ENCODE measurements at regions not wholly inside any gene's neighbourhood (a gene's known extent, or its start where the extent isn't known, plus 50 kb on each side); places are given as distances from the start of the nearest gene placed in this dataset.

GRCh38 chr12:25319233-25319984 is 68.7 kb upstream of the KRAS start:
- TF ChIP-seq CTCF (conservative IDR thresholded peaks at IDR 0.05; ENCODE audit: low read length) (no peak), EZH2phosphoT487 (IDR thresholded peaks at IDR 0.05; ENCODE audit: borderline replicate concordance) (no peak)
